Astrocyte (in vitro differentiated cells and primary cell): ENCODE measurements at regions not wholly inside any gene's neighbourhood (a gene's known extent, or its start where the extent isn't known, plus 50 kb on each side); places are given as distances from the start of the nearest gene placed in this dataset.

Experiments used
- DNase-seq: peaks from one replicate; pipeline ENCODE4 v3.0.0-alpha.2; 2010; ENCODE audit warnings: low read depth
- FAIRE-seq: peaks from 2 replicates; lab custom pipeline; 2011; peaks lifted over from hg19 to GRCh38; lab: Jason Lieb, UNC
- H2AFZ ChIP-seq: 2 replicates; pipeline ENCODE4 v1.6.0; 2012; ENCODE audit warnings: low read depth, low read length, inconsistent platforms
- H3K27ac ChIP-seq: 2 replicates; pipeline ENCODE4 v1.5.1; 2011; ENCODE audit warnings: low read depth, low read length, inconsistent platforms
- H3K27me3 ChIP-seq: 2 replicates; pipeline ENCODE4 v1.6.0; 2011; ENCODE audit warnings: low read length, inconsistent platforms; ENCODE audit not compliant: insufficient read depth
- H3K36me3 ChIP-seq: 2 replicates; pipeline ENCODE4 v1.5.1; 2011; ENCODE audit warnings: low read length, inconsistent platforms; ENCODE audit not compliant: insufficient read depth
- H3K4me1 ChIP-seq: 2 replicates; pipeline ENCODE4 v1.5.1; 2011; ENCODE audit warnings: low read length, inconsistent platforms; ENCODE audit not compliant: insufficient read depth
- H3K4me2 ChIP-seq: 2 replicates; pipeline ENCODE4 v1.6.0; 2012; ENCODE audit warnings: low read length, inconsistent platforms
- H3K4me3 ChIP-seq: 2 replicates; pipeline ENCODE4 v1.5.1; 2011; ENCODE audit warnings: low read depth, mild to moderate bottlenecking, low read length, inconsistent platforms; ENCODE audit not compliant: insufficient read depth
- H3K79me2 ChIP-seq: 2 replicates; pipeline ENCODE4 v1.6.0; 2012; ENCODE audit warnings: mild to moderate bottlenecking, low read length, inconsistent platforms; ENCODE audit not compliant: insufficient read depth
- H3K9ac ChIP-seq: 2 replicates; pipeline ENCODE4 v1.6.0; 2012; ENCODE audit warnings: mild to moderate bottlenecking, low read length, inconsistent platforms
- H3K9me3 ChIP-seq: 2 replicates; pipeline ENCODE4 v1.5.1; 2012; ENCODE audit warnings: low read depth, mild to moderate bottlenecking, low read length, inconsistent platforms; ENCODE audit not compliant: insufficient read depth
- H4K20me1 ChIP-seq: 2 replicates; pipeline ENCODE4 v1.6.0; 2012; ENCODE audit warnings: low read length, inconsistent platforms; ENCODE audit not compliant: insufficient read depth
- H3K27ac Mint-ChIP-seq: one replicate; pipeline ENCODE4 v1.8.0; 2021; ENCODE audit warnings: mild to moderate bottlenecking, mixed read lengths; ENCODE audit not compliant: unreplicated experiment
- H3K27me3 Mint-ChIP-seq: one replicate; pipeline ENCODE4 v1.8.0; 2021; ENCODE audit warnings: low read depth, mixed read lengths; ENCODE audit not compliant: unreplicated experiment
- H3K36me3 Mint-ChIP-seq: one replicate; pipeline ENCODE4 v1.8.0; 2021; ENCODE audit warnings: low read depth, mixed read lengths; ENCODE audit not compliant: unreplicated experiment
- H3K4me1 Mint-ChIP-seq: one replicate; pipeline ENCODE4 v1.8.0; 2021; ENCODE audit warnings: low read depth, mixed read lengths; ENCODE audit not compliant: unreplicated experiment
- H3K4me3 Mint-ChIP-seq: one replicate; pipeline ENCODE4 v1.8.0; 2021; ENCODE audit warnings: mild to moderate bottlenecking, moderate library complexity, mixed read lengths; ENCODE audit not compliant: unreplicated experiment
- H3K9me3 Mint-ChIP-seq: one replicate; pipeline ENCODE4 v1.8.0; 2021; ENCODE audit warnings: mild to moderate bottlenecking, mixed read lengths; ENCODE audit not compliant: unreplicated experiment
- EZH2 ChIP-seq: IDR thresholded peaks from 2 replicates; pipeline ENCODE4 v1.6.1; 2012; ENCODE audit warnings: mild to moderate bottlenecking, low read length, inconsistent platforms; ENCODE audit not compliant: insufficient read depth
- TF ChIP-seq, protein P1 (sequence below): IDR thresholded peaks from 2 replicates; pipeline ENCODE4 v1.5.1; 2011; ENCODE audit warnings: low read depth, mild to moderate bottlenecking, inconsistent platforms, low read length, moderate library complexity; ENCODE audit not compliant: insufficient read depth

DNA sequence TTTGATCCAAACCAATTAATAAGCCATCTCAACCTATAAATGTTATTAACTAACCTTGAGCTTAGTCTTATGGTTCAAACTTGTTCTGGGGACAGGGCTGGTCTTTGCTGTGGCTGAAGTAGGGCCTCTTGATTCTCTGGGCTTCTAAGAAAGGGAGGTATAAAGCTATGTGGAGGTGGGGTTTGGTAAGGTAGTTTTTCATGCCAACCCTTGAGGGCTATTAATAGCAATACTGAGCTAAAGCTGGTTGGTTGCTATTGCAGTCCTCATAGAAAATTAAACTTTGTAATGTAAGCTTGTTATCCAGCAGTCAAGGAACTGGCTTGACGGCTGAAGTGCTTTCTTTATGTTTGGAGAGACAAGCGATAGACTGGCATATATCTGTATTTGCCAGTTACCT lies 112.1 kb downstream of the RND3 start:
- no peak overlapping the region for H3K4me3 ChIP-seq
- H3K9me3 ChIP-seq, result no peaks in the 10 kb centered on the region
- H3K9ac ChIP-seq, result no peak overlapping the region
- no peak for DNase-seq
- no peak overlapping the region for H3K27ac Mint-ChIP-seq
- H3K9me3 Mint-ChIP-seq, result no peaks in the 10 kb centered on the region
- no peaks in the 10 kb centered on the region for H3K4me1 ChIP-seq
- TF ChIP-seq EZH2, result no peak
- TF ChIP-seq, protein P1, sequence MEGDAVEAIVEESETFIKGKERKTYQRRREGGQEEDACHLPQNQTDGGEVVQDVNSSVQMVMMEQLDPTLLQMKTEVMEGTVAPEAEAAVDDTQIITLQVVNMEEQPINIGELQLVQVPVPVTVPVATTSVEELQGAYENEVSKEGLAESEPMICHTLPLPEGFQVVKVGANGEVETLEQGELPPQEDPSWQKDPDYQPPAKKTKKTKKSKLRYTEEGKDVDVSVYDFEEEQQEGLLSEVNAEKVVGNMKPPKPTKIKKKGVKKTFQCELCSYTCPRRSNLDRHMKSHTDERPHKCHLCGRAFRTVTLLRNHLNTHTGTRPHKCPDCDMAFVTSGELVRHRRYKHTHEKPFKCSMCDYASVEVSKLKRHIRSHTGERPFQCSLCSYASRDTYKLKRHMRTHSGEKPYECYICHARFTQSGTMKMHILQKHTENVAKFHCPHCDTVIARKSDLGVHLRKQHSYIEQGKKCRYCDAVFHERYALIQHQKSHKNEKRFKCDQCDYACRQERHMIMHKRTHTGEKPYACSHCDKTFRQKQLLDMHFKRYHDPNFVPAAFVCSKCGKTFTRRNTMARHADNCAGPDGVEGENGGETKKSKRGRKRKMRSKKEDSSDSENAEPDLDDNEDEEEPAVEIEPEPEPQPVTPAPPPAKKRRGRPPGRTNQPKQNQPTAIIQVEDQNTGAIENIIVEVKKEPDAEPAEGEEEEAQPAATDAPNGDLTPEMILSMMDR, result no peak
- H3K4me1 Mint-ChIP-seq, result peaks cover 4% of the 10 kb centered on the region
- H3K36me3 Mint-ChIP-seq, result no peaks in the 10 kb centered on the region
- no peaks in the 10 kb centered on the region for H3K79me2 ChIP-seq
- H2AFZ ChIP-seq, result no peak overlapping the region
- H3K27me3 ChIP-seq, result no peaks in the 10 kb centered on the region
- H4K20me1 ChIP-seq, result no peaks in the 10 kb centered on the region
- H3K27me3 Mint-ChIP-seq, result no peaks in the 10 kb centered on the region
- no peak overlapping the region for H3K27ac ChIP-seq
- no peak overlapping the region for H3K4me3 Mint-ChIP-seq
- no peak for FAIRE-seq
- no peak overlapping the region for H3K4me2 ChIP-seq
- H3K36me3 ChIP-seq, result no peaks in the 10 kb centered on the region

DNA sequence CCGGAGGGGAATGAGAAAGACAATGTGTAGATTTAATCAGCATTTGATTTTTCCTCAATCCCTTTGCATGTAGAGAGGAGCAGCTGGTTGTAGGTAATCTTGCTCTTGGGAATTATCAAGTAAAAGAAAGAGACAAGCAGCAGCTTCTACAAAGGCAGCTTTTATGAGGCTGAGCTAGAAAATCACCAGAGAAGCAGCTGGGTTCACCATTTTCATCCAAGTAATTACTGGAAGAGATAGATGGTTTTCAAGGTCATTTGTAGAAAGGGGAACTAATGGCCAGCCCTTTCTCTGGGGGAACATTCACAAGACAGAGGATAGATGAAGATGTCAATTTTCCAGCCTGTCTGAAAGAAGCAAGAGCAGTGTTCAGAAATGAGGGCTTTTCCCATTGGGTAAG lies 113.0 kb downstream of the RND3 start:
- Mint-ChIP-seq H3K36me3 (no peaks in the 10 kb centered on the region), H3K4me1 (peaks cover 4% of the 10 kb centered on the region), H3K9me3 (no peaks in the 10 kb centered on the region), H3K27me3 (no peaks in the 10 kb centered on the region), H3K4me3 (no peak overlapping the region), H3K27ac (no peak overlapping the region)
- Histone ChIP-seq H3K27me3 (no peaks in the 10 kb centered on the region), H3K4me3 (no peak overlapping the region), H3K4me1 (no peaks in the 10 kb centered on the region), H3K4me2 (no peak overlapping the region), H4K20me1 (no peaks in the 10 kb centered on the region), H3K9me3 (no peaks in the 10 kb centered on the region), H3K27ac (no peak overlapping the region), H3K9ac (no peak overlapping the region), H3K79me2 (no peaks in the 10 kb centered on the region), H3K36me3 (no peaks in the 10 kb centered on the region), H2AFZ (no peak overlapping the region)
- TF ChIP-seq EZH2, result no peak
- TF ChIP-seq, protein P1, result no peak
- FAIRE-seq (no peak), DNase-seq (no peak)

DNA sequence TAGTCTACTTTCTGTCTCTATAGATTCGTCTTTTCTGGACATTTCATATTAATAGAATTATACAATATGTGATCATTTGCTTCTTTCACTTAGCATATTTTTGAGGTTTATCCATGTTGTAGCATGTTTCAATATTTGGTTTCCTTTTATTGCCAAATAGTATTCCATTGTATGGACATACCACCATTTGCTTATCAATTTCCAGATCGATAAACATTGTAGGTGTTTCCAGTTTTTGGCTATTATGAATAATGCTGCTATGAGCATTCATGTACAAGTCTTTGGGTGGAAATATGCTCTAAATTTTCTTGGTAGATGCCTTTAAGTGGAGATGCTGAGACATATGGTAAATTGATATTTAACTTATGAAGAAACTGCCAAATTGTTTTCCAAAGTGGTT lies 114.1 kb downstream of the RND3 start:
- Histone ChIP-seq H2AFZ (no peak overlapping the region), H3K79me2 (no peaks in the 10 kb centered on the region), H3K27ac (no peak overlapping the region), H4K20me1 (no peaks in the 10 kb centered on the region), H3K9ac (no peak overlapping the region), H3K27me3 (no peaks in the 10 kb centered on the region), H3K4me1 (no peaks in the 10 kb centered on the region), H3K9me3 (no peaks in the 10 kb centered on the region), H3K4me3 (no peak overlapping the region), H3K36me3 (no peaks in the 10 kb centered on the region), H3K4me2 (no peak overlapping the region)
- no peaks in the 10 kb centered on the region for H3K27me3 Mint-ChIP-seq
- no peak overlapping the region for H3K27ac Mint-ChIP-seq
- no peak overlapping the region for H3K4me3 Mint-ChIP-seq
- H3K4me1 Mint-ChIP-seq, result peaks cover 4% of the 10 kb centered on the region
- no peak for TF ChIP-seq EZH2
- TF ChIP-seq, protein P1, result no peak
- FAIRE-seq, result no peak
- peaks cover 2% of the 10 kb centered on the region for H3K9me3 Mint-ChIP-seq
- no peaks in the 10 kb centered on the region for H3K36me3 Mint-ChIP-seq
- no peak for DNase-seq
